HL-60 (cell line): ENCODE measurements at regions not wholly inside any gene's neighbourhood (a gene's known extent, or its start where the extent isn't known, plus 50 kb on each side); places are given as distances from the start of the nearest gene placed in this dataset.

ENCODE experiments used
- TF ChIP-seq, protein P1 (sequence below): IDR thresholded peaks from one replicate; pipeline ENCODE4 v1.5.1; 2011; ENCODE audit warnings: low read length, control low read depth, inconsistent platforms; ENCODE audit not compliant: insufficient read depth
- TF ChIP-seq, protein P2 (sequence below): IDR thresholded peaks from 2 replicates; pipeline ENCODE4 v1.6.1; 2012; ENCODE audit warnings: low read depth; ENCODE audit not compliant: insufficient replicate concordance

DNA sequence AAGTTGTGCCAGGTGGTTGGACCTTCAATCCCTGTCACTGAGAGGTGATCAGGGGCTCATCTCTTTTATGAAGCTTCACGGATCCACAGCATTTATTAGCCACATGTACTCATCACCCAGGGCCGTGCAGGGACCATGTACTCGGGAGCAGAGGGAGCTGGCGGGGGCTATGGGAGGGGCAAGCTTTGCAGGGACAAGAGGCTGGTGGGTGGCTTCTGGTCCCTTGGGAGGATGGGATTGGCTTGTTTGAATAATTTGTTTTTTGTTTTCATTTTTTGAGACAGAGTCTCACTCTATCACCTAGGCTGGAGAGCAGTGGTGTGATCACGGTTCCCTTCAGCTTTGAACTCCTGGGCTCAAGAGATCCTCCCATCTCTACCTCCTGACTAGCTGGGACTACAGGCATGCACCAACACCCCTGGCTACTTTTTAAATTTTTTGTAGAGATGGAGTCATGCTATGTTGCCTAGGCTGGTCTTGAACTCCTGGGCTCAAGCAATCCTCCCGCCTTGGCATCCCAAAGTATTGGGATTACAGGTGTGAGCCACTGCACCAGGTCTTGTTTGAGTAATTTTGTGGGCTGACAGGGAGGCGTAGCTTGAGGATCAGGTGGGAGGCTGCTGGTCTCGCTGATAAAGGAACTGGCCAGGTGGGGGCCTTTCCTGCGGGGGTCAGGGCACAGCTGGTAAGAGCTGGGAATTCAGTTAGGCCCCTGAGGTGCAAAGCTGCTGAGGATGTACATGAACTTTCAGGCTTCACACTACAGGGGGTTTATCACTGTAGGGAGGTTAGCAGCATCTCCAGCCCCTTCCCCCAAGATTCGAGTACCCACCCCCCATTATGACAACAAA is 308.0 kb upstream of the C1orf174 start:
- TF ChIP-seq, protein P1, sequence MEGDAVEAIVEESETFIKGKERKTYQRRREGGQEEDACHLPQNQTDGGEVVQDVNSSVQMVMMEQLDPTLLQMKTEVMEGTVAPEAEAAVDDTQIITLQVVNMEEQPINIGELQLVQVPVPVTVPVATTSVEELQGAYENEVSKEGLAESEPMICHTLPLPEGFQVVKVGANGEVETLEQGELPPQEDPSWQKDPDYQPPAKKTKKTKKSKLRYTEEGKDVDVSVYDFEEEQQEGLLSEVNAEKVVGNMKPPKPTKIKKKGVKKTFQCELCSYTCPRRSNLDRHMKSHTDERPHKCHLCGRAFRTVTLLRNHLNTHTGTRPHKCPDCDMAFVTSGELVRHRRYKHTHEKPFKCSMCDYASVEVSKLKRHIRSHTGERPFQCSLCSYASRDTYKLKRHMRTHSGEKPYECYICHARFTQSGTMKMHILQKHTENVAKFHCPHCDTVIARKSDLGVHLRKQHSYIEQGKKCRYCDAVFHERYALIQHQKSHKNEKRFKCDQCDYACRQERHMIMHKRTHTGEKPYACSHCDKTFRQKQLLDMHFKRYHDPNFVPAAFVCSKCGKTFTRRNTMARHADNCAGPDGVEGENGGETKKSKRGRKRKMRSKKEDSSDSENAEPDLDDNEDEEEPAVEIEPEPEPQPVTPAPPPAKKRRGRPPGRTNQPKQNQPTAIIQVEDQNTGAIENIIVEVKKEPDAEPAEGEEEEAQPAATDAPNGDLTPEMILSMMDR, result no peak
- TF ChIP-seq, protein P2, sequence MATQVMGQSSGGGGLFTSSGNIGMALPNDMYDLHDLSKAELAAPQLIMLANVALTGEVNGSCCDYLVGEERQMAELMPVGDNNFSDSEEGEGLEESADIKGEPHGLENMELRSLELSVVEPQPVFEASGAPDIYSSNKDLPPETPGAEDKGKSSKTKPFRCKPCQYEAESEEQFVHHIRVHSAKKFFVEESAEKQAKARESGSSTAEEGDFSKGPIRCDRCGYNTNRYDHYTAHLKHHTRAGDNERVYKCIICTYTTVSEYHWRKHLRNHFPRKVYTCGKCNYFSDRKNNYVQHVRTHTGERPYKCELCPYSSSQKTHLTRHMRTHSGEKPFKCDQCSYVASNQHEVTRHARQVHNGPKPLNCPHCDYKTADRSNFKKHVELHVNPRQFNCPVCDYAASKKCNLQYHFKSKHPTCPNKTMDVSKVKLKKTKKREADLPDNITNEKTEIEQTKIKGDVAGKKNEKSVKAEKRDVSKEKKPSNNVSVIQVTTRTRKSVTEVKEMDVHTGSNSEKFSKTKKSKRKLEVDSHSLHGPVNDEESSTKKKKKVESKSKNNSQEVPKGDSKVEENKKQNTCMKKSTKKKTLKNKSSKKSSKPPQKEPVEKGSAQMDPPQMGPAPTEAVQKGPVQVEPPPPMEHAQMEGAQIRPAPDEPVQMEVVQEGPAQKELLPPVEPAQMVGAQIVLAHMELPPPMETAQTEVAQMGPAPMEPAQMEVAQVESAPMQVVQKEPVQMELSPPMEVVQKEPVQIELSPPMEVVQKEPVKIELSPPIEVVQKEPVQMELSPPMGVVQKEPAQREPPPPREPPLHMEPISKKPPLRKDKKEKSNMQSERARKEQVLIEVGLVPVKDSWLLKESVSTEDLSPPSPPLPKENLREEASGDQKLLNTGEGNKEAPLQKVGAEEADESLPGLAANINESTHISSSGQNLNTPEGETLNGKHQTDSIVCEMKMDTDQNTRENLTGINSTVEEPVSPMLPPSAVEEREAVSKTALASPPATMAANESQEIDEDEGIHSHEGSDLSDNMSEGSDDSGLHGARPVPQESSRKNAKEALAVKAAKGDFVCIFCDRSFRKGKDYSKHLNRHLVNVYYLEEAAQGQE, result no peak
